ENCODE measurements at regions not wholly inside any gene's neighbourhood (a gene's known extent, or its start where the extent isn't known, plus 50 kb on each side); places are given as distances from the start of the nearest gene placed in this dataset.

DNA sequence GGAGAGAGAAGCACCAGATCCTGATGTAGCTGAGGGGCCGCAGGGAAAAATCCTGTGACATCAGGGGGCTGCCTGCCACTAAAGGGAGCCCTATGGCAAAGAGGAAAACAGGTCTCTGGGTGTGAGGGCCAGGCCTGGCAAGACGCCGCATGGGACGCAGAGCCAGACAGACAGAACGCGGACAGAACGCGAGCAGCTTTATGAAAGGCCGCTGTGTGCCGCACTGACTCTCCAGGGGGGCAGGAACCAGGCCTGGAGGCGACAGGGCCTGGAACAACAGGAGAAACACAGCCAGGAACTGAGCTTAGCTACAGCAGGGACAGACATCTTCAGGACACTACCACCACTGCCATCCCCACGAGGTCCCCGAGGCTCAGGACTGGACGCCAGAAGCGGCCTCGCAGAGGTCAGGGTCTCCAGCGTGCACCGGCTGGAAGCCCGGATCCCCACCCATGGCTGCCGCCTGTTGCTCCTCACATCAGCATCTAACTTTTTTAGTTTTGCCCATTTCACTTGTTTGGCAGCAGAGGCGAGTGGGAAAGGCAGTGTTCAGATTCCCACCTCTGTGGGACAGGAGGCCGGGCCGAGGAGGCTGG, 131.6 kb downstream of the VAPA start:
- no peak overlapping the region for H3K4me3 ChIP-seq (ENCODE audit: low read depth, low read length)
- TF ChIP-seq, protein P1, sequence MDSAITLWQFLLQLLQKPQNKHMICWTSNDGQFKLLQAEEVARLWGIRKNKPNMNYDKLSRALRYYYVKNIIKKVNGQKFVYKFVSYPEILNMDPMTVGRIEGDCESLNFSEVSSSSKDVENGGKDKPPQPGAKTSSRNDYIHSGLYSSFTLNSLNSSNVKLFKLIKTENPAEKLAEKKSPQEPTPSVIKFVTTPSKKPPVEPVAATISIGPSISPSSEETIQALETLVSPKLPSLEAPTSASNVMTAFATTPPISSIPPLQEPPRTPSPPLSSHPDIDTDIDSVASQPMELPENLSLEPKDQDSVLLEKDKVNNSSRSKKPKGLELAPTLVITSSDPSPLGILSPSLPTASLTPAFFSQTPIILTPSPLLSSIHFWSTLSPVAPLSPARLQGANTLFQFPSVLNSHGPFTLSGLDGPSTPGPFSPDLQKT (IDR thresholded peaks at IDR 0.05; ENCODE audit: borderline replicate concordance, low read depth, low read length), result no peak
- TF ChIP-seq ZBTB20 (tag by site-specific recombination; IDR thresholded peaks at IDR 0.05) (no peak), GLIS2 (tag by site-specific recombination; IDR thresholded peaks at IDR 0.05) (no peak), KLF7 (tag by site-specific recombination; IDR thresholded peaks at IDR 0.05; ENCODE audit: borderline replicate concordance) (no peak), ZNF548 (tag by site-specific recombination; IDR thresholded peaks at IDR 0.05) (no peak), SP3 (tag by site-specific recombination; IDR thresholded peaks at IDR 0.05) (no peak)
- TF ChIP-seq, protein P2, sequence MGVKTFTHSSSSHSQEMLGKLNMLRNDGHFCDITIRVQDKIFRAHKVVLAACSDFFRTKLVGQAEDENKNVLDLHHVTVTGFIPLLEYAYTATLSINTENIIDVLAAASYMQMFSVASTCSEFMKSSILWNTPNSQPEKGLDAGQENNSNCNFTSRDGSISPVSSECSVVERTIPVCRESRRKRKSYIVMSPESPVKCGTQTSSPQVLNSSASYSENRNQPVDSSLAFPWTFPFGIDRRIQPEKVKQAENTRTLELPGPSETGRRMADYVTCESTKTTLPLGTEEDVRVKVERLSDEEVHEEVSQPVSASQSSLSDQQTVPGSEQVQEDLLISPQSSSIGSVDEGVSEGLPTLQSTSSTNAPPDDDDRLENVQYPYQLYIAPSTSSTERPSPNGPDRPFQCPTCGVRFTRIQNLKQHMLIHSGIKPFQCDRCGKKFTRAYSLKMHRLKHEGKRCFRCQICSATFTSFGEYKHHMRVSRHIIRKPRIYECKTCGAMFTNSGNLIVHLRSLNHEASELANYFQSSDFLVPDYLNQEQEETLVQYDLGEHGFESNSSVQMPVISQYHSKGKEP (tag by site-specific recombination; IDR thresholded peaks at IDR 0.05), result no peak
- TF ChIP-seq, protein P3, sequence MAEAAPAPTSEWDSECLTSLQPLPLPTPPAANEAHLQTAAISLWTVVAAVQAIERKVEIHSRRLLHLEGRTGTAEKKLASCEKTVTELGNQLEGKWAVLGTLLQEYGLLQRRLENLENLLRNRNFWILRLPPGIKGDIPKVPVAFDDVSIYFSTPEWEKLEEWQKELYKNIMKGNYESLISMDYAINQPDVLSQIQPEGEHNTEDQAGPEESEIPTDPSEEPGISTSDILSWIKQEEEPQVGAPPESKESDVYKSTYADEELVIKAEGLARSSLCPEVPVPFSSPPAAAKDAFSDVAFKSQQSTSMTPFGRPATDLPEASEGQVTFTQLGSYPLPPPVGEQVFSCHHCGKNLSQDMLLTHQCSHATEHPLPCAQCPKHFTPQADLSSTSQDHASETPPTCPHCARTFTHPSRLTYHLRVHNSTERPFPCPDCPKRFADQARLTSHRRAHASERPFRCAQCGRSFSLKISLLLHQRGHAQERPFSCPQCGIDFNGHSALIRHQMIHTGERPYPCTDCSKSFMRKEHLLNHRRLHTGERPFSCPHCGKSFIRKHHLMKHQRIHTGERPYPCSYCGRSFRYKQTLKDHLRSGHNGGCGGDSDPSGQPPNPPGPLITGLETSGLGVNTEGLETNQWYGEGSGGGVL (tag by site-specific recombination; IDR thresholded peaks at IDR 0.05), result no peak
- TF ChIP-seq, protein P4, sequence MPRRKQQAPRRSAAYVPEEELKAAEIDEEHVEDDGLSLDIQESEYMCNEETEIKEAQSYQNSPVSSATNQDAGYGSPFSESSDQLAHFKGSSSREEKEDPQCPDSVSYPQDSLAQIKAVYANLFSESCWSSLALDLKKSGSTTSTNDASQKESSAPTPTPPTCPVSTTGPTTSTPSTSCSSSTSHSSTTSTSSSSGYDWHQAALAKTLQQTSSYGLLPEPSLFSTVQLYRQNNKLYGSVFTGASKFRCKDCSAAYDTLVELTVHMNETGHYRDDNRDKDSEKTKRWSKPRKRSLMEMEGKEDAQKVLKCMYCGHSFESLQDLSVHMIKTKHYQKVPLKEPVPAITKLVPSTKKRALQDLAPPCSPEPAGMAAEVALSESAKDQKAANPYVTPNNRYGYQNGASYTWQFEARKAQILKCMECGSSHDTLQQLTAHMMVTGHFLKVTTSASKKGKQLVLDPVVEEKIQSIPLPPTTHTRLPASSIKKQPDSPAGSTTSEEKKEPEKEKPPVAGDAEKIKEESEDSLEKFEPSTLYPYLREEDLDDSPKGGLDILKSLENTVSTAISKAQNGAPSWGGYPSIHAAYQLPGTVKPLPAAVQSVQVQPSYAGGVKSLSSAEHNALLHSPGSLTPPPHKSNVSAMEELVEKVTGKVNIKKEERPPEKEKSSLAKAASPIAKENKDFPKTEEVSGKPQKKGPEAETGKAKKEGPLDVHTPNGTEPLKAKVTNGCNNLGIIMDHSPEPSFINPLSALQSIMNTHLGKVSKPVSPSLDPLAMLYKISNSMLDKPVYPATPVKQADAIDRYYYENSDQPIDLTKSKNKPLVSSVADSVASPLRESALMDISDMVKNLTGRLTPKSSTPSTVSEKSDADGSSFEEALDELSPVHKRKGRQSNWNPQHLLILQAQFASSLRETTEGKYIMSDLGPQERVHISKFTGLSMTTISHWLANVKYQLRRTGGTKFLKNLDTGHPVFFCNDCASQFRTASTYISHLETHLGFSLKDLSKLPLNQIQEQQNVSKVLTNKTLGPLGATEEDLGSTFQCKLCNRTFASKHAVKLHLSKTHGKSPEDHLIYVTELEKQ (tag by site-specific recombination; IDR thresholded peaks at IDR 0.05; ENCODE audit: borderline replicate concordance), result no peak
- TF ChIP-seq, protein P5, sequence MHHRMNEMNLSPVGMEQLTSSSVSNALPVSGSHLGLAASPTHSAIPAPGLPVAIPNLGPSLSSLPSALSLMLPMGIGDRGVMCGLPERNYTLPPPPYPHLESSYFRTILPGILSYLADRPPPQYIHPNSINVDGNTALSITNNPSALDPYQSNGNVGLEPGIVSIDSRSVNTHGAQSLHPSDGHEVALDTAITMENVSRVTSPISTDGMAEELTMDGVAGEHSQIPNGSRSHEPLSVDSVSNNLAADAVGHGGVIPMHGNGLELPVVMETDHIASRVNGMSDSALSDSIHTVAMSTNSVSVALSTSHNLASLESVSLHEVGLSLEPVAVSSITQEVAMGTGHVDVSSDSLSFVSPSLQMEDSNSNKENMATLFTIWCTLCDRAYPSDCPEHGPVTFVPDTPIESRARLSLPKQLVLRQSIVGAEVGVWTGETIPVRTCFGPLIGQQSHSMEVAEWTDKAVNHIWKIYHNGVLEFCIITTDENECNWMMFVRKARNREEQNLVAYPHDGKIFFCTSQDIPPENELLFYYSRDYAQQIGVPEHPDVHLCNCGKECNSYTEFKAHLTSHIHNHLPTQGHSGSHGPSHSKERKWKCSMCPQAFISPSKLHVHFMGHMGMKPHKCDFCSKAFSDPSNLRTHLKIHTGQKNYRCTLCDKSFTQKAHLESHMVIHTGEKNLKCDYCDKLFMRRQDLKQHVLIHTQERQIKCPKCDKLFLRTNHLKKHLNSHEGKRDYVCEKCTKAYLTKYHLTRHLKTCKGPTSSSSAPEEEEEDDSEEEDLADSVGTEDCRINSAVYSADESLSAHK (tag by site-specific recombination; IDR thresholded peaks at IDR 0.05), result no peak
- CTCF ChIA-PET, result interaction anchor here (0.5 kb wide), 1 partner anchor 712 kb away, joined by 4 read pairs; no protein-coding TSS in a partner anchor
- no peaks in the 10 kb centered on the region for H3K9me3 ChIP-seq (ENCODE audit: control insufficient read depth, insufficient read depth, low read depth, low read length)
- no peak overlapping the region for H3K27ac ChIP-seq (ENCODE audit: extremely low read depth, low read depth, low read length)
- no peaks in the 10 kb centered on the region for H3K4me1 ChIP-seq (ENCODE audit: control insufficient read depth, insufficient read depth, low read length)
- POLR2A ChIA-PET, result no interaction called here
- H3K36me3 ChIP-seq (ENCODE audit: control insufficient read depth in 2 of 2, insufficient read depth in 1 of 2, low read length in 2 of 2), result no peaks in the 10 kb centered on the region

DNA sequence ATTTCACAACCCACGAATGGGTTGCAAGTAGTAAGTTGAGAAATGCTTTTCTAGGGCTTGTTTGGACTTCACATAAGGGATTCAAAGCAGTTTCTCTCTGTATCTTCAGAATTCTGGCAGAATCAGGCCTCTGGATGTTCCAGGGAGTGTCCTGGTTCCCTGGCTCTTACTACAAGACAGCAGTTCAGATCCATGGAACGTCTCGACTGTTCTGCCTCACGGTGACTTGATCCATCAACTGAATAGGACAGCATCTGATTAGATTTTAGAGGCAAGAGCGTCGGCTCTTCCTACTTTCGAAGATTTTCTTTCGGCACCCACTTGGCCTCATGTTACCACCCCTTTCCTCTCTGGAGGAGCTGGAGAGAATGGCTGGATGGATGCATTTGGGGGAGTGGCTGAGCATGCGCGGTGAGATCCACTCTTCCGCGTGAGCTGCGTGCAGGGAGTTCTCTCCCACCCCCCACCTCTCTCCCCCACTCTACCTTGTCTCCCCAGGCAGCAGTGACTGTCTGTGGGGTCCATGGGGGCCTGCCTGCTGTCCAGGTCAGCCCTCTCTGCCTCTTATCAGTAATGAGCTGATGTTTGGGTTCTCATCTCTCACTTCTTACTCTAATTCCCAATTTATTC, 132.5 kb downstream of the VAPA start:
- H3K9me3 ChIP-seq (ENCODE audit: control insufficient read depth, insufficient read depth, low read depth, low read length), result no peaks in the 10 kb centered on the region
- H3K27ac ChIP-seq (ENCODE audit: extremely low read depth, low read depth, low read length), result no peak overlapping the region
- no peaks in the 10 kb centered on the region for H3K36me3 ChIP-seq (ENCODE audit: control insufficient read depth in 2 of 2, insufficient read depth in 1 of 2, low read length in 2 of 2)
- no peak overlapping the region for H3K4me3 ChIP-seq (ENCODE audit: low read depth, low read length)
- ChIA-PET POLR2A (no interaction called here), CTCF (no interaction called here)
- no peaks in the 10 kb centered on the region for H3K4me1 ChIP-seq (ENCODE audit: control insufficient read depth, insufficient read depth, low read length)
- no peak for TF ChIP-seq ZNF404 (tag by site-specific recombination; IDR thresholded peaks at IDR 0.05)
- no peak for TF ChIP-seq ZNF785 (tag by site-specific recombination; IDR thresholded peaks at IDR 0.05)
- TF ChIP-seq ZNF623 (tag by site-specific recombination; IDR thresholded peaks at IDR 0.05), result no peak
- TF ChIP-seq ZNF664 (tag by site-specific recombination; IDR thresholded peaks at IDR 0.05), result no peak
- TF ChIP-seq ZNF423 (tag by site-specific recombination; IDR thresholded peaks at IDR 0.05), result no peak
- TF ChIP-seq TCF7L2 (IDR thresholded peaks at IDR 0.05; ENCODE audit: borderline replicate concordance, low read depth, low read length), result no peak
- TF ChIP-seq, protein P6, sequence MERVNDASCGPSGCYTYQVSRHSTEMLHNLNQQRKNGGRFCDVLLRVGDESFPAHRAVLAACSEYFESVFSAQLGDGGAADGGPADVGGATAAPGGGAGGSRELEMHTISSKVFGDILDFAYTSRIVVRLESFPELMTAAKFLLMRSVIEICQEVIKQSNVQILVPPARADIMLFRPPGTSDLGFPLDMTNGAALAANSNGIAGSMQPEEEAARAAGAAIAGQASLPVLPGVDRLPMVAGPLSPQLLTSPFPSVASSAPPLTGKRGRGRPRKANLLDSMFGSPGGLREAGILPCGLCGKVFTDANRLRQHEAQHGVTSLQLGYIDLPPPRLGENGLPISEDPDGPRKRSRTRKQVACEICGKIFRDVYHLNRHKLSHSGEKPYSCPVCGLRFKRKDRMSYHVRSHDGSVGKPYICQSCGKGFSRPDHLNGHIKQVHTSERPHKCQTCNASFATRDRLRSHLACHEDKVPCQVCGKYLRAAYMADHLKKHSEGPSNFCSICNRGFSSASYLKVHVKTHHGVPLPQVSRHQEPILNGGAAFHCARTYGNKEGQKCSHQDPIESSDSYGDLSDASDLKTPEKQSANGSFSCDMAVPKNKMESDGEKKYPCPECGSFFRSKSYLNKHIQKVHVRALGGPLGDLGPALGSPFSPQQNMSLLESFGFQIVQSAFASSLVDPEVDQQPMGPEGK (tag by site-specific recombination; IDR thresholded peaks at IDR 0.05), result no peak
- TF ChIP-seq, protein P5 (tag by site-specific recombination; IDR thresholded peaks at IDR 0.05), result no peak
